GM23338 (cell line): ENCODE measurements at regions not wholly inside any gene's neighbourhood (a gene's known extent, or its start where the extent isn't known, plus 50 kb on each side); places are given as distances from the start of the nearest gene placed in this dataset.

Experiments
- ATAC-seq: fragments of 200-7000 bp; cut with Tn5 transposase; 3 replicates; pipeline ENCODE4 v1.9.1; 2020
- DNase-seq: peaks from one replicate; pipeline ENCODE4 v3.0.0-alpha.2; 2015; ENCODE audit warnings: low spot score
- H2AFZ ChIP-seq: fragments of 200-600 bp; sonication (generic); 2 replicates; pipeline ENCODE4 v1.8.0; 2016; ENCODE audit warnings: antibody characterized with exemption, mild to moderate bottlenecking, moderate library complexity
- H3F3A ChIP-seq: fragments of 200-600 bp; sonication (generic); replicated peaks from 2 replicates; pipeline ENCODE4 v1.8.0; 2017; ENCODE audit warnings: antibody characterized with exemption, mixed run types, low read depth
- H3K27ac ChIP-seq: fragments of 200-600 bp; sonication (generic); 2 replicates; pipeline ENCODE4 v1.6.1; 2016; ENCODE audit warnings: low read depth
- H3K27me3 ChIP-seq: fragments of 200-600 bp; sonication (generic); 2 replicates; pipeline ENCODE4 v1.8.0; 2016; ENCODE audit warnings: mild to moderate bottlenecking, mixed run types, moderate library complexity; ENCODE audit not compliant: insufficient read depth
- H3K36me3 ChIP-seq: fragments of 200-600 bp; sonication (generic); 2 replicates; pipeline ENCODE4 v1.8.0; 2016; ENCODE audit warnings: mild to moderate bottlenecking; ENCODE audit not compliant: insufficient read depth
- H3K4me1 ChIP-seq: fragments of 200-600 bp; sonication (generic); 2 replicates; pipeline ENCODE4 v1.8.0; 2016; ENCODE audit warnings: mild to moderate bottlenecking, moderate library complexity; ENCODE audit not compliant: insufficient read depth
- H3K4me2 ChIP-seq: fragments of 200-600 bp; sonication (generic); 2 replicates; pipeline ENCODE4 v1.7.1; 2017; ENCODE audit warnings: mixed run types
- H3K4me3 ChIP-seq: fragments of 200-600 bp; sonication (generic); 2 replicates; pipeline ENCODE4 v1.6.1; 2016; ENCODE audit warnings: mixed run types
- H3K79me2 ChIP-seq: fragments of 200-600 bp; sonication (generic); replicated peaks from 2 replicates; pipeline ENCODE4 v1.8.0; 2017; ENCODE audit warnings: mild to moderate bottlenecking; ENCODE audit not compliant: insufficient read depth
- H3K9me2 ChIP-seq: fragments of 200-600 bp; sonication (generic); 2 replicates; pipeline ENCODE4 v1.8.0; 2017; ENCODE audit not compliant: insufficient read depth
- H4K20me1 ChIP-seq: fragments of 200-600 bp; sonication (generic); replicated peaks from 2 replicates; pipeline ENCODE4 v1.8.0; 2017; ENCODE audit warnings: mild to moderate bottlenecking; ENCODE audit not compliant: insufficient read depth
- H3K27ac Mint-ChIP-seq: 2 replicates; pipeline ENCODE4 v1.8.0; 2020; ENCODE audit warnings: inconsistent platforms, mild to moderate bottlenecking, moderate library complexity, mixed read lengths
- H3K27me3 Mint-ChIP-seq: 3 replicates; pipeline ENCODE4 v1.8.0; 2022; ENCODE audit warnings: low read depth, mild to moderate bottlenecking, moderate library complexity, mixed read lengths, inconsistent platforms; ENCODE audit not compliant: insufficient read depth, poor library complexity
- H3K36me3 Mint-ChIP-seq: 3 replicates; pipeline ENCODE4 v1.8.0; 2021; ENCODE audit warnings: low read depth, mild to moderate bottlenecking, inconsistent platforms, moderate library complexity, mixed read lengths
- H3K4me1 Mint-ChIP-seq: 3 replicates; pipeline ENCODE4 v1.8.0; 2020; ENCODE audit warnings: mild to moderate bottlenecking, inconsistent platforms, mixed read lengths
- H3K4me3 Mint-ChIP-seq: 3 replicates; pipeline ENCODE4 v1.8.0; 2021; ENCODE audit warnings: moderate library complexity, mild to moderate bottlenecking, inconsistent platforms, mixed read lengths
- H3K9me3 Mint-ChIP-seq: 3 replicates; pipeline ENCODE4 v1.8.0; 2020; ENCODE audit warnings: moderate library complexity, mild to moderate bottlenecking, inconsistent platforms, mixed read lengths
- CREB1 ChIP-seq: fragments of 250-450 bp; sonication (Bioruptor Pico); IDR thresholded peaks from 2 replicates; pipeline ENCODE4 v1.5.0; 2020; ENCODE audit warnings: low read depth, mild to moderate bottlenecking, moderate library complexity
- EZH2 ChIP-seq: fragments of 200-600 bp; sonication (generic); IDR thresholded peaks from one replicate; pipeline ENCODE4 v1.8.0; 2017; ENCODE audit warnings: antibody characterized with exemption, mild to moderate bottlenecking, low read depth; ENCODE audit not compliant: unreplicated experiment
- EZH2phosphoT487 ChIP-seq: fragments of 200-600 bp; sonication (generic); IDR thresholded peaks from one replicate; pipeline ENCODE4 v1.8.1; 2018; ENCODE audit warnings: antibody characterized with exemption; ENCODE audit not compliant: unreplicated experiment
- JUNB ChIP-seq: IDR thresholded peaks from one replicate; pipeline ENCODE4 v1.6.1; 2016; ENCODE audit warnings: antibody characterized with exemption; ENCODE audit not compliant: unreplicated experiment
- NANOG ChIP-seq: IDR thresholded peaks from 2 replicates; pipeline ENCODE4 v1.6.1; 2016; ENCODE audit warnings: antibody characterized with exemption, borderline replicate concordance
- POLR2AphosphoS5 ChIP-seq: IDR thresholded peaks from 2 replicates; pipeline ENCODE4 v1.6.1; 2016; ENCODE audit warnings: antibody characterized with exemption, low read depth
- REST ChIP-seq: IDR thresholded peaks from one replicate; pipeline ENCODE4 v1.6.1; 2018; ENCODE audit warnings: antibody characterized with exemption; ENCODE audit not compliant: unreplicated experiment
- STAT1 ChIP-seq: IDR thresholded peaks from one replicate; pipeline ENCODE4 v1.6.1; 2016; ENCODE audit warnings: antibody characterized with exemption; ENCODE audit not compliant: unreplicated experiment
- ZNF114 ChIP-seq: fragments of 250-450 bp; sonication (Bioruptor Pico); IDR thresholded peaks from 2 replicates; pipeline ENCODE4 v1.5.0; 2020; ENCODE audit warnings: mild to moderate bottlenecking, moderate library complexity
- ZNF331 ChIP-seq: fragments of 250-450 bp; sonication (Bioruptor Pico); IDR thresholded peaks from 2 replicates; pipeline ENCODE4 v1.5.0; 2020; ENCODE audit warnings: low read depth, mild to moderate bottlenecking, moderate library complexity
- ZNF462 ChIP-seq: fragments of 250-450 bp; sonication (Bioruptor Pico); IDR thresholded peaks from 2 replicates; pipeline ENCODE4 v1.5.0; 2020; ENCODE audit warnings: mild to moderate bottlenecking, moderate library complexity
- TF ChIP-seq, protein P1 (sequence below), 2 experiments: fragments of 200-600 bp in 1 of 2; sonication (generic) in 1 of 2; conservative IDR thresholded peaks; 2 replicates each; pipeline versions ENCODE4 v1.5.1 to v1.6.1; 2016 to 2017; ENCODE audit warnings: antibody characterized with exemption in 2 of 2, low read depth in 2 of 2, mild to moderate bottlenecking in 2 of 2, moderate library complexity in 1 of 2

- TF ChIP-seq, protein P1, sequence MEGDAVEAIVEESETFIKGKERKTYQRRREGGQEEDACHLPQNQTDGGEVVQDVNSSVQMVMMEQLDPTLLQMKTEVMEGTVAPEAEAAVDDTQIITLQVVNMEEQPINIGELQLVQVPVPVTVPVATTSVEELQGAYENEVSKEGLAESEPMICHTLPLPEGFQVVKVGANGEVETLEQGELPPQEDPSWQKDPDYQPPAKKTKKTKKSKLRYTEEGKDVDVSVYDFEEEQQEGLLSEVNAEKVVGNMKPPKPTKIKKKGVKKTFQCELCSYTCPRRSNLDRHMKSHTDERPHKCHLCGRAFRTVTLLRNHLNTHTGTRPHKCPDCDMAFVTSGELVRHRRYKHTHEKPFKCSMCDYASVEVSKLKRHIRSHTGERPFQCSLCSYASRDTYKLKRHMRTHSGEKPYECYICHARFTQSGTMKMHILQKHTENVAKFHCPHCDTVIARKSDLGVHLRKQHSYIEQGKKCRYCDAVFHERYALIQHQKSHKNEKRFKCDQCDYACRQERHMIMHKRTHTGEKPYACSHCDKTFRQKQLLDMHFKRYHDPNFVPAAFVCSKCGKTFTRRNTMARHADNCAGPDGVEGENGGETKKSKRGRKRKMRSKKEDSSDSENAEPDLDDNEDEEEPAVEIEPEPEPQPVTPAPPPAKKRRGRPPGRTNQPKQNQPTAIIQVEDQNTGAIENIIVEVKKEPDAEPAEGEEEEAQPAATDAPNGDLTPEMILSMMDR (conservative IDR thresholded peaks at IDR 0.05; ENCODE audit: low read depth in 2 of 2), result no peak
- no peak for TF ChIP-seq STAT1
- no peak for TF ChIP-seq REST
- TF ChIP-seq JUNB, result no peak
- no peak for TF ChIP-seq CREB1 (CRISPR knock-in tag)
- no peak for TF ChIP-seq EZH2phosphoT487
- no peak for TF ChIP-seq ZNF114 (CRISPR knock-in tag)
- no peak for TF ChIP-seq NANOG
- TF ChIP-seq EZH2, result no peak
- no peak for TF ChIP-seq POLR2AphosphoS5
Observed at GRCh38 chr5:176170084-176170483, 68.1 kb upstream of the SIMC1 start (continued).

DNA sequence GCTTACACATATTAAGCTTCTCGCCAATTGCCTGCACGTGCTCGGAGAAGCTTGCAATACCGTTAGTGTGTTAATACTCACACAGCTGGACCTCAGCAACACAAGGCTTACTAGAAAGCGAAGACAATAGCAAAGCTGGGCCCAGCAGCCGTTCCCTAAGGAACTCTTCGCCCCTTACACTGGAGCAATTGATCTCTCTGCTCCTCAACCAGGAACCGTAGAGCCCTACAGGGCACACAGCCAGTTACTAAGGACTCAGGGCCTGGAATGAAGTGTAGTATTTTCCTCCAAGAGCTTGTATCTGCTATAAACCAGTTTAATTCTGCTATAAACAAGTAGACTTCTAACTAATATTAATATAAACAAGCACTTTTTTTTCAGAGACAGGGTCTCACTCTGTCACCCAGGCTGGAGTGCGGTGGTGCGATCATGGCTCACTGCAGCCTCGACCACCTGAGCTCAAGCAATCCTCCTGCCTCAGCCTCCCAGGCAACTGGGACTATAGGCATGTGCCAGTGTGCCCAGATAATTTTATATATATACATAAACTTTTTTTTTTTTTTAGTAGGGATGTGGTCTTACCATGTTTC is 67.0 kb upstream of the SIMC1 start:
- Histone ChIP-seq H4K20me1 (no peaks in the 10 kb centered on the region), H2AFZ (no peak overlapping the region), H3K36me3 (no peaks in the 10 kb centered on the region), H3K27me3 (peaks cover 39% of the 10 kb centered on the region), H3K4me3 (no peak overlapping the region), H3K79me2 (no peaks in the 10 kb centered on the region), H3F3A (no peaks in the 10 kb centered on the region), H3K4me2 (no peak overlapping the region), H3K27ac (no peak overlapping the region), H3K4me1 (no peaks in the 10 kb centered on the region), H3K9me2 (no peaks in the 10 kb centered on the region)
- Mint-ChIP-seq H3K9me3 (no peaks in the 10 kb centered on the region), H3K36me3 (no peaks in the 10 kb centered on the region), H3K4me3 (no peak overlapping the region), H3K4me1 (peaks cover 19% of the 10 kb centered on the region), H3K27ac (no peak overlapping the region), H3K27me3 (peaks cover 4% of the 10 kb centered on the region)
- DNase-seq (no peak), ATAC-seq (peak; percentile 68)
- TF ChIP-seq ZNF462 (CRISPR knock-in tag) (no peak), EZH2 (no peak), ZNF331 (CRISPR knock-in tag) (no peak), POLR2AphosphoS5 (no peak), JUNB (no peak), NANOG (no peak), ZNF114 (CRISPR knock-in tag) (no peak), EZH2phosphoT487 (no peak), CREB1 (CRISPR knock-in tag) (no peak)
